GM10266 (cell line): ENCODE measurements at regions not wholly inside any gene's neighbourhood (a gene's known extent, or its start where the extent isn't known, plus 50 kb on each side); places are given as distances from the start of the nearest gene placed in this dataset.

Experiments
- DNase-seq: peaks from one replicate; pipeline ENCODE4 v3.0.0; 2012; ENCODE audit errors: extremely low spot score
- CTCF ChIP-seq: IDR thresholded peaks from 2 replicates; pipeline ENCODE4 v1.5.1; 2012; ENCODE audit warnings: mild to moderate bottlenecking, low read depth; ENCODE audit not compliant: control insufficient read depth, insufficient read depth; ENCODE audit errors: missing control alignments

- TF ChIP-seq CTCF, result no peak
Observed at GRCh38 chr16:73149334-73149733, 101.4 kb upstream of the ZFHX3 start.

GRCh38 chr16:73147958-73148357, 100.0 kb upstream of the ZFHX3 start:
- TF ChIP-seq CTCF, result no peak
- DNase-seq, result no peak

More at GRCh38 chr16:73149334-73149733, 101.4 kb upstream of the ZFHX3 start:
- no peak for DNase-seq

GRCh38 chr16:73145166-73145880, 97.4 kb upstream of the ZFHX3 start:
- no peak for DNase-seq
- no peak for TF ChIP-seq CTCF

GRCh38 chr16:73143576-73144422, 95.9 kb upstream of the ZFHX3 start:
- no peak for TF ChIP-seq CTCF
- no peak for DNase-seq

GRCh38 chr16:73143002-73143401, 95.1 kb upstream of the ZFHX3 start:
- DNase-seq, result no peak
- no peak for TF ChIP-seq CTCF

GRCh38 chr16:73142053-73142854, 94.3 kb upstream of the ZFHX3 start:
- no peak for TF ChIP-seq CTCF
- no peak for DNase-seq
